ENCODE measurements at regions not wholly inside any gene's neighbourhood (a gene's known extent, or its start where the extent isn't known, plus 50 kb on each side); places are given as distances from the start of the nearest gene placed in this dataset.

DNA sequence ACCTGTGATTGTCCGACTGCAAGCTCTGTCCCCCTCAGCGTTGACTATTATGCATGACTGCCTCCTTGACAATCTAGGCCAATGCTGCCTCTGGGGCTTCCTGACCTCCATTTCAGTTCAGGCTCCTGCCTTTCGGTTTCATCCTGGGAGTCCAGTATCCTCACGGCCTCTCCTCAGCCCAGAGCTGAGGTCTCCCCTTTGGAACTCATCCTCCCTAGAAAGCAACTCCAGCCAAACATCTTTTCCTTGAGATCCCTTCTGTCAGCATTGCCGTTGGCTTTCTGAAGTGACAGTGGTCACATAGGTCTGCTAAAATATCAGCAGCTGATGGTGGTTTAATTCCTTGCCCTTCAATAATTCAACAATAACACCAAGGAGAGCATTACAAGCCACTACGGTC is 519.1 kb upstream of the NBEA start:
- DNase-seq: no peak

- no peak for DNase-seq
Measured at GRCh38 chr13:34425327-34425949, 516.6 kb upstream of the NBEA start.

- DNase-seq: no peak
Measured at GRCh38 chr13:34428911-34429310, 513.2 kb upstream of the NBEA start.

- DNase-seq: no peak
Measured at GRCh38 chr13:34430294-34430693, 511.8 kb upstream of the NBEA start.

DNA sequence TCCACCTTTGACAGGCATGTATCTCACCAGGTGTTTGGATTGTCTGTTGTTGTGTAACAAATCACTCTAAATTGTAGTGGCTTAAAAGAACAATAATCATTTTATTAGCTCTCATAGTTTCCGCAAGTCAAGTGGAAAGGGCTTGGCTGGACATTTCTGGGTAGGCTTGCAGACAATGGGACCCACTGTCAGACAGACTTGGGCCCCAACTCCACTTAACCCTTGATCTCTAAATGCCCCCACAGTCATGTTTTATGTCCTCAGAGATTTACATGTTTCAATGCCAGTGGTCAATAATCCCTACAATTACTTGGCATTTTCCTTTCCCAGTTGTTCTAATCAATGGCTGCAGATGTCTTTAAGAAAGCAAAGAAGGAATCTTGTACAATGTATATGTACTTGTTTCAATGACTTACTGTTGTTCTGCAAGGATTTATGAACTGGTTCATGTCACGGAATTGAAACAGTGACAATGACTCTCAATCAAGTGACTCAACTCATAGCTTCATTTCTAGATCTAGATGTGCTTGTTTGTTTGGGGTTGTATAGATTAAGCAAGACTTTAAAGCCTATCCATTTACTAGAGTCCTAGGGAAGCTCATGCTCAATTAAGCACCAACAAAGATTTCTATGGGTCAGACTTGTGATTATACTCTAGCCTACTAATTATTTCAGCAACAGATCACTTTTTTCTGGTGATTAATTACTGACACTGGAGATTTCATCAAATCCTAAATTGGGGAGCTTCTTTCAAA is 510.1 kb upstream of the NBEA start:
- DNase-seq: no peak

DNA sequence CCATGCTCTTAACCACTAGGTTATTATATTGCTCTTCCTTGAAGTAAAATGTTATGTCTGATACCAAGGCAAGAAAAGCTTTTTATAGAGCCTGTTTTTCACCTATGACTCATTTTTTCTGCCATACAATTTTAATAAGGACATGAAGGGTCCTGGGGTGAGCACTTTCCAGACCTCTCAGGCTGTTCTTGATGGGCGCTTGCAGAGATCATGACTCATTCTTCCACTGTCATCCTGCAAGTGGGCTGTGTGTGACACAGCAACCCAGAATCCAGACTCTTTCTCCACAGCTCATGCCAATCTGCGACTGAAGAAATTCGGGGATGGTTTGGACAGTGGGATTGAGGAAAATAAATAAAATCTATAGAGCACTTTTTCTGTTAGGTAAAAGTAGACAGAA is 506.7 kb upstream of the NBEA start:
- no peak for DNase-seq

- no peak for DNase-seq
Measured at GRCh38 chr13:34437873-34438272, 504.2 kb upstream of the NBEA start.

- DNase-seq: no peak
Measured at GRCh38 chr13:34452831-34453230, 489.2 kb upstream of the NBEA start.

GRCh38 chr13:34458756-34459715 is 483.0 kb upstream of the NBEA start:
- no peak for DNase-seq

DNA sequence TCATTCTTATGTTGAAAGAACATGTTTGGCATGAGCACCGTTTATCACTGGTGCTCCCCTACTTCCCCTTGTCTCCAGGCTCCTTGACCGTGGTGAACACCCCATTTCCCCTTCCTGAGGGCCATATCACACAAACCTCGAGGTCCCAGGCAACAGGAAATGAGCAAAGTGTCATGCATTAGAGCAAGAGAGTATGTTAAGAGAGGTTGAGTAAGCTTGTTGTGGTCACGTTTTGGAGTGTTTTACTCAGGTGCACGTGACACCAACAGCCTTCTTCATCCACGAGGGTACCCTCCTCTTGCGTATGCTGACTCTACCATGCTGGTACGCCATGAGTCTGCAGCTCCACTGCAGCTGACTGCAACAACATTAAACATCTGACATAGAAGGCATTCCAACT is 482.2 kb upstream of the NBEA start:
- DNase-seq: no peak

DNA sequence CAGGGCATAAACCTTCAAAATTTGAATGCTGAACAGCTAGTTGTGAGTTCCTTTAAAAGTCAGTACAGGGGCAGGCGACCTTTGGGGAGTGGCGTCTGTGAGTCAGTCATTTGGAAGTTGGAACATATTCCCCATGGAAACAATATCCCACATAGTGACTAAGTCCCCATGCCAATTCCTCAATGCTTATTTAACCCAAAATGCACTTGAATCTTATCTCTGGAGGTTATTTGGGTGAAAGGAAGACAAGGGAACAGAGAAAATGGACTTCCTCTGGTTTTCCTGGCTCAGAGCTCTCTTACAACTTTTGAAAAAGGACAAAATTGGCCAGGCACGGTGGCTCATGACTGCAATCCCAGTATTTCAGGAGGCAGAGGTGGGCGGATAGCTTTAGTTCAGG is 479.2 kb upstream of the NBEA start:
- DNase-seq: no peak

DNA sequence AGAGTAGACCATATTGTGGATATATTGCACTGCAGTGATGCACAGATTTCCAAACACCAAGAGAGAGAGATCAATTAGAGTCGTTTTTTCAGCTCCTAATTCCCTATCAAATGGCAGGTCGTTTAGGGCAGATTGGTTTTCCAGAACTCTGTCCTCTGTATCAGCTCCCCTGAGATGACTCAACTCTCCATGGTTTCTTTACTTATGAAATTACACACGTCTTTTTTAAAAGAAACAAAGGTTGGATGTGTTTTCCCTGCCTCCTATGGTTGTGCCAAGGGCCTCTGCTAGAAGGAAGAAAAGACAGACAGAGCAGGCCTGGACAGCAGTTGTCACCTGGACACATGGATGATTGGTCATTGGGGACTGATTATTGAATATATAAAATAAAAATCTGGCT is 478.1 kb upstream of the NBEA start:
- DNase-seq: no peak

GRCh38 chr13:34465423-34465922 is 476.6 kb upstream of the NBEA start:
- no peak for DNase-seq

DNA sequence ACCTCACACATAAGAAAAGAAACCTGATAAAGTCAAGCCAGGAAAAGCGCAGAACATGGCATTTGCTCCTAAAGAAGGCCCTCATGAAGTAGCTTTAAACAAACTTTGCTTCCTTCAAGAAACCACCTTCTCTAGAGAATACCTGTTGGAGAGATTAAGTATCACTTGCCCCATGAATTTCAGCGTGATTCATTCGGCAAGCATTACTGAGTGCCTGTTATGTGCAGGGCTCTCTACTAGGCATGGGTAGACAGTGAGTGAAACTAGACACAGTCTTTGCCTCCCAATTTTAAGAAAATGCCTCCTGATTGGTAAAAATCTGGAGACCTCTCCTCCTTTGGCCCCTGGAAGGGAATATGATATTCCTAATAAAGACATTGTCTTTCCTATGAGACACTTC is 475.8 kb upstream of the NBEA start:
- DNase-seq: no peak

DNA sequence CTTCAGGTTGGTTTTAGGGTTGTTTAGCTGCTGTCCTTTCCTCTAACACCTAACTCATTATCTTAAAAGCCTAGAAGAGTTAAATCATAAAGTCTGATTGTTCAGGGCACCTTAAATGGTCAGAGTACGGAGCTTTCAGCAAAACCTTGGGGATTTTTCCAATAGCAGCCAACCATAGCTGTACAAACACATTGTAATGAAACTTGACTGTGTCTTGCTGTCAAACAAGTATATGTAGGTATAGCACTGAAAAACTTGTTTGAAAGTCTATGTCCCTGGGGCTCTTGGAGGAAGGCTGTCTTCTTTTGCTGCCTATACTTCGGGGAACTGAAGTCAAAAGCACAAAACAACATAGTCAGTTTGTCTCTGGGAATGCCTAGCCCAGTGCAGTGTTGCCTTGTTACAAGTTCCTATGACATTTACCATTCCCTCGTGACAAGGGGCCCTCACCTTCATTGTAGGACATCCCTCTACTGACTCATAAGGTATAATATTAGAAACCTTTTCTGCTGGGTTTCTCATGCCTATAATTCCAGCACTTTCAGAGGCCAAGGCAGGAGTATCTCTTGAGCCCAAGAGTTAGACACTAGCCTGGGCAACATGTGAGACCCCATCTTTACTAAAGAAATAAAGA is 474.5 kb upstream of the NBEA start:
- no peak for DNase-seq

DNA sequence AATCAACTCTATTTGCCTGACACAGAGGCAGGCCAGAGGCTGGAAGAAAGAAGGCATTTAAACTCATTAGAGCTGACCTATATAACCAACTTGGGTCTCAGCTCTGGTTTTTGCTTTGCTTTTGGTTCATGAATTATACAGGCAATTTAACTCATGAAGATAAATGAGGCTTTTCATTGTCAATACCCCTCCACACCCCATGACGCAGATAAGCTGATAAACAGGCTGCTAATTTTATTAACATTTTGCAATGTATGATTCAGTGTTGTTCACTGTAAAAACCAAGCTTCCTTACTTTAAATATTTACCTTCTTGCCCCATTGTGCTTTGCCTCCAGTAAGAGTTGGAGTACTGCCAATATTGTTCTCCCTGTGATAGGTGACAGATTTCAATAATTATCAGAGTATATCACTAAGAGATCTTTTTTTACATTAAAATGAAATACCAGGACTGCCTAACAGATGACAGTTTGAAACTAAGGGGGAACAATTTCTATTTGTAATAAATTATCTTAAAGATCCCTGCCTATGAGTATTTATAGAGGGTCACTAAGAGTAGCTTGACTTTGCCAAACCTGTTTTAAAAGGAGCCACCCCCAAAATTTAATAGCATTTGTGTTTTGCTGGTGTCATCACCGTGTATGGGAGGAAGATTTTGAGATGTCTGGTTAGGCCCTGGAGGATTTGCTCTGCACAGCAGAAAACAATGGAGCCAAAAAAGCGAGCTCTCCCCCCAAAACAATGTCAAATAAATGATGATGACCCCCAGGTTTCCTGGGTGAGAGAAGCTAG is 472.7 kb upstream of the NBEA start:
- peak; percentile 79 for DNase-seq

DNA sequence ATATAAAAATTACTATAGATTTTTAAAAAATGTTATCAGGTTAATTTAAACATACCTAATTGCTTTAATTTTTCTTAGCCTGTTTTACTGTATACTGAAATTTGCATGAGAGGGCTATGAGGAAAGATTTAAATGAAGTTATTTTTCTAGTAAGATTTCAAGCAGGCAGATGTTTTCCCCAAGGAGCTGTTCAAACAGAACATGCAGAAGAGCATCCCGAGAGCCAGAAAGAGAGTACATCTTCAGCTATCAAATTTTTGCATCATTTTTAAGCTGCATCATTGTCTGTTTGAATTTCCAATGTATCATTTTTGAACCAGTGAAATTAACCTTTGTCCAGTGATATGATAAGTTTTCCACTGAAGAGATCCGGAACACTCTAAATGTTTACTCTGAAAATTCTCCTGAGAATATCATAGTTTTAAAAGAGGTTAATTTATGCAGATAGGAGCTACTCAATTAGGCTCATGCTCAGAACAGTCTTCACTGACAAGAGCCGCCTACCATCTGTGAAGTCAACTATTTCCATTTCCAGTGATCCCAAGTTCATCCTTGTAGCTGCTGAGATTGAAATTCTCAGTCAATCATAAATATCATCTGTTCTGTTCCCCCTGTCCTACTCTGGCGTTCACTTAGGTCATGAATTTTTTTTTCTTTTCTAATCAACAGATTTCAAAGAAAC is 467.7 kb upstream of the NBEA start:
- no peak for DNase-seq

- no peak for DNase-seq
Measured at GRCh38 chr13:34478376-34478775, 463.7 kb upstream of the NBEA start.

DNA sequence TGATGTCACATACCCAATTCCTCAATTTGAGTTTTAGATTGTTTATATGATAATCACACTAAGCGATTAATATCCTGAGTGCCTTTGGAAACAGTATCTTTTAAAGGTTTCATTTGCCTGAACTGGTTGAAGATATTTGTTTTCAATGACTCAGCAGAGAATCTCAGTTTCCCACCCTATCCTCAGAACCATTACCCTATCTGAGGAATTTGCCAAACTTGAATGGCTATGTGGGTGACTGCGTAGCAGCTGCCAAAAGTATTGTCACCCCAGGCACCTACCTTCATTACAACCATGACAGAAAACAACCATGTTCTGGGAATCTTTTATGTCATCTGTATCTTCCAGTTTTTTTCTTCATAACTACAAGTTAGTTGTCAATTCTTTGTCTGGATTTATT is 440.1 kb upstream of the NBEA start:
- no peak for DNase-seq

DNA sequence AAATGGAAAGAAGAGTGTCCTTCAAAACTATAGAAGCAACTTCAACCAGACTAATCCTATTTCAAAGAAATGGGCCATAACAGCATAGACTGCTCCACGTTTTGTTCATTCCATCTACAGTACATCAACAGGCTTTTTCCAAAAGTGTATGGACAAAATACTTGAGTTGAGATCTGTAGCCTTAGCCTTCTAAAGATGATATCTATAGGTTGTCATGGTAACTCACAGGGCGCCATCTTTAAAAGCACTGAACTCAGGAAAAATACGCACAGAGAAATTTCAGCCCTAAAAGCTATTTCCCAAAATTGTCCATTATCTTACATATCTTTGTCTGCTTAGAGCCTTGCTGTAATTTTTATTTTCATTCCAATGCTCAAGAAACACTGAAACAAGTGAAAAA is 439.4 kb upstream of the NBEA start:
- no peak for DNase-seq

DNA sequence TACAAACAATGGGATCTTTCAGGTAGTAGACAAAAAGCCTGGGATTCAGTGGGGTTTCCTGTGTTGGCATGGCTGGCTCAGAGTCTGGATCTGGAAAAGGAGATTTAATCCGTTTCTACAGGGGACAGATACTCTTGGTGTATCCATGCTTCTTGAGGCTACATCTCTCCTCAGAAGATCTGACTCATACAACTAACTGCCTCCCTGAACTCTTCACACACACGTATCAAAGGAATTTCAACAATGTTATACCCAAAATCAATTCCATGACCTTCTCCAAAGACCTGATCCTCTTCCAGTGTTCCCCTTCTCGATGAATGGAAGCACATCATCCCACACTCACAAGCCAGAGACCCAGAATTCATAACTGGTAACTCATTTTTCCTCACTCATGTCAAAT is 435.3 kb upstream of the NBEA start:
- DNase-seq: no peak

GRCh38 chr13:34507630-34508029 is 434.4 kb upstream of the NBEA start:
- DNase-seq: no peak
